ENCODE measurements at regions not wholly inside any gene's neighbourhood (a gene's known extent, or its start where the extent isn't known, plus 50 kb on each side); places are given as distances from the start of the nearest gene placed in this dataset.

GRCh38 chr12:75722714-75723200 is 211.3 kb upstream of the KRR1 start (continued):
- TF ChIP-seq ZNF175 (CRISPR knock-in tag; IDR thresholded peaks at IDR 0.05; ENCODE audit: low read depth) (peak; percentile 98), CCAR2 (IDR thresholded peaks at IDR 0.05; ENCODE audit: low read depth, low read length) (no peak), ZBTB17 (CRISPR knock-in tag; IDR thresholded peaks at IDR 0.05) (no peak), NFRKB (IDR thresholded peaks at IDR 0.05; ENCODE audit: low read depth) (no peak), DMBX1 (CRISPR knock-in tag; IDR thresholded peaks at IDR 0.05; ENCODE audit: borderline replicate concordance) (peak; percentile 95), TRIM24 (IDR thresholded peaks at IDR 0.05) (peak; percentile 39 to 65; a peak in 2 of 4 replicates), MYBL2 (IDR thresholded peaks at IDR 0.05; ENCODE audit: low read depth) (no peak), MYBL2 (CRISPR knock-in tag; IDR thresholded peaks at IDR 0.05; ENCODE audit: borderline replicate concordance) (no peak), JUN (IDR thresholded peaks at IDR 0.05; ENCODE audit: borderline replicate concordance, low read depth, low read length) (peak; percentile 76), JUN (CRISPR knock-in tag; IDR thresholded peaks at IDR 0.05; ENCODE audit: borderline replicate concordance) (no peak), FOXJ3 (CRISPR knock-in tag; IDR thresholded peaks at IDR 0.05) (no peak), GABPB1 (CRISPR knock-in tag; IDR thresholded peaks at IDR 0.05) (no peak), ZNF57 (CRISPR knock-in tag; IDR thresholded peaks at IDR 0.05) (no peak), CREB1 (IDR thresholded peaks at IDR 0.05) (no peak), CREB1 (CRISPR knock-in tag; IDR thresholded peaks at IDR 0.05) (no peak), GABPA (tag; conservative IDR thresholded peaks at IDR 0.05; ENCODE audit: low read depth) (peak; percentile 32), KAT2B (IDR thresholded peaks at IDR 0.05; ENCODE audit: low read depth, low read length) (no peak), NFXL1 (CRISPR knock-in tag; IDR thresholded peaks at IDR 0.05) (no peak)
- TF ChIP-seq, protein P1, sequence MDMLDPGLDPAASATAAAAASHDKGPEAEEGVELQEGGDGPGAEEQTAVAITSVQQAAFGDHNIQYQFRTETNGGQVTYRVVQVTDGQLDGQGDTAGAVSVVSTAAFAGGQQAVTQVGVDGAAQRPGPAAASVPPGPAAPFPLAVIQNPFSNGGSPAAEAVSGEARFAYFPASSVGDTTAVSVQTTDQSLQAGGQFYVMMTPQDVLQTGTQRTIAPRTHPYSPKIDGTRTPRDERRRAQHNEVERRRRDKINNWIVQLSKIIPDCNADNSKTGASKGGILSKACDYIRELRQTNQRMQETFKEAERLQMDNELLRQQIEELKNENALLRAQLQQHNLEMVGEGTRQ (CRISPR knock-in tag; IDR thresholded peaks at IDR 0.05): no peak
- TF ChIP-seq, protein P2, sequence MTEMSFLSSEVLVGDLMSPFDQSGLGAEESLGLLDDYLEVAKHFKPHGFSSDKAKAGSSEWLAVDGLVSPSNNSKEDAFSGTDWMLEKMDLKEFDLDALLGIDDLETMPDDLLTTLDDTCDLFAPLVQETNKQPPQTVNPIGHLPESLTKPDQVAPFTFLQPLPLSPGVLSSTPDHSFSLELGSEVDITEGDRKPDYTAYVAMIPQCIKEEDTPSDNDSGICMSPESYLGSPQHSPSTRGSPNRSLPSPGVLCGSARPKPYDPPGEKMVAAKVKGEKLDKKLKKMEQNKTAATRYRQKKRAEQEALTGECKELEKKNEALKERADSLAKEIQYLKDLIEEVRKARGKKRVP (CRISPR knock-in tag; IDR thresholded peaks at IDR 0.05): 0 out of 2 replicates have a peak, but pooled peaks have one; percentile 49
- TF ChIP-seq, protein P3, sequence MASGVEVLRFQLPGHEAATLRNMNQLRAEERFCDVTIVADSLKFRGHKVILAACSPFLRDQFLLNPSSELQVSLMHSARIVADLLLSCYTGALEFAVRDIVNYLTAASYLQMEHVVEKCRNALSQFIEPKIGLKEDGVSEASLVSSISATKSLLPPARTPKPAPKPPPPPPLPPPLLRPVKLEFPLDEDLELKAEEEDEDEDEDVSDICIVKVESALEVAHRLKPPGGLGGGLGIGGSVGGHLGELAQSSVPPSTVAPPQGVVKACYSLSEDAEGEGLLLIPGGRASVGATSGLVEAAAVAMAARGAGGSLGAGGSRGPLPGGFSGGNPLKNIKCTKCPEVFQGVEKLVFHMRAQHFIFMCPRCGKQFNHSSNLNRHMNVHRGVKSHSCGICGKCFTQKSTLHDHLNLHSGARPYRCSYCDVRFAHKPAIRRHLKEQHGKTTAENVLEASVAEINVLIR (CRISPR knock-in tag; IDR thresholded peaks at IDR 0.05): peak; percentile 40; the same call in 1 of the 2 replicates
- TF ChIP-seq, protein P4, sequence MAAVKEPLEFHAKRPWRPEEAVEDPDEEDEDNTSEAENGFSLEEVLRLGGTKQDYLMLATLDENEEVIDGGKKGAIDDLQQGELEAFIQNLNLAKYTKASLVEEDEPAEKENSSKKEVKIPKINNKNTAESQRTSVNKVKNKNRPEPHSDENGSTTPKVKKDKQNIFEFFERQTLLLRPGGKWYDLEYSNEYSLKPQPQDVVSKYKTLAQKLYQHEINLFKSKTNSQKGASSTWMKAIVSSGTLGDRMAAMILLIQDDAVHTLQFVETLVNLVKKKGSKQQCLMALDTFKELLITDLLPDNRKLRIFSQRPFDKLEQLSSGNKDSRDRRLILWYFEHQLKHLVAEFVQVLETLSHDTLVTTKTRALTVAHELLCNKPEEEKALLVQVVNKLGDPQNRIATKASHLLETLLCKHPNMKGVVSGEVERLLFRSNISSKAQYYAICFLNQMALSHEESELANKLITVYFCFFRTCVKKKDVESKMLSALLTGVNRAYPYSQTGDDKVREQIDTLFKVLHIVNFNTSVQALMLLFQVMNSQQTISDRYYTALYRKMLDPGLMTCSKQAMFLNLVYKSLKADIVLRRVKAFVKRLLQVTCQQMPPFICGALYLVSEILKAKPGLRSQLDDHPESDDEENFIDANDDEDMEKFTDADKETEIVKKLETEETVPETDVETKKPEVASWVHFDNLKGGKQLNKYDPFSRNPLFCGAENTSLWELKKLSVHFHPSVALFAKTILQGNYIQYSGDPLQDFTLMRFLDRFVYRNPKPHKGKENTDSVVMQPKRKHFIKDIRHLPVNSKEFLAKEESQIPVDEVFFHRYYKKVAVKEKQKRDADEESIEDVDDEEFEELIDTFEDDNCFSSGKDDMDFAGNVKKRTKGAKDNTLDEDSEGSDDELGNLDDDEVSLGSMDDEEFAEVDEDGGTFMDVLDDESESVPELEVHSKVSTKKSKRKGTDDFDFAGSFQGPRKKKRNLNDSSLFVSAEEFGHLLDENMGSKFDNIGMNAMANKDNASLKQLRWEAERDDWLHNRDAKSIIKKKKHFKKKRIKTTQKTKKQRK (IDR thresholded peaks at IDR 0.05; ENCODE audit: borderline replicate concordance, low read depth, low read length): no peak
- TF ChIP-seq, protein P5, sequence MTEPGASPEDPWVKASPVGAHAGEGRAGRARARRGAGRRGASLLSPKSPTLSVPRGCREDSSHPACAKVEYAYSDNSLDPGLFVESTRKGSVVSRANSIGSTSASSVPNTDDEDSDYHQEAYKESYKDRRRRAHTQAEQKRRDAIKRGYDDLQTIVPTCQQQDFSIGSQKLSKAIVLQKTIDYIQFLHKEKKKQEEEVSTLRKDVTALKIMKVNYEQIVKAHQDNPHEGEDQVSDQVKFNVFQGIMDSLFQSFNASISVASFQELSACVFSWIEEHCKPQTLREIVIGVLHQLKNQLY (CRISPR knock-in tag; conservative IDR thresholded peaks at IDR 0.05): no peak
